SK-N-SH (cell line): ENCODE measurements at regions not wholly inside any gene's neighbourhood (a gene's known extent, or its start where the extent isn't known, plus 50 kb on each side); places are given as distances from the start of the nearest gene placed in this dataset.

Source experiments
- CTCF ChIA-PET: fragments of 300-600, 350-600 bp; formaldehyde crosslinking; extraction: SDS; loops from one replicate; lab custom pipeline; 2021; lab: Yijun Ruan, JAX
- POLR2A ChIA-PET: fragments of 350-600 bp; sonication (Branson Sonifier 250); formaldehyde crosslinking; extraction: SDS; loops from one replicate; lab custom pipeline; 2020; ENCODE audit warnings: antibody characterized with exemption, inconsistent platforms; lab: Yijun Ruan, JAX
- DNase-seq: peaks from one replicate; pipeline ENCODE4 v3.0.0; 2012
- H2AFZ ChIP-seq: fragments of 200-600 bp; sonication (generic); 2 replicates; pipeline ENCODE4 v1.8.1; 2016; ENCODE audit warnings: antibody characterized with exemption, mild to moderate bottlenecking, low read depth
- H3F3A ChIP-seq: fragments of 200-600 bp; sonication (generic); replicated peaks from 2 replicates; pipeline ENCODE3; 2016; ENCODE audit warnings: antibody characterized with exemption, mild to moderate bottlenecking; ENCODE audit not compliant: insufficient read depth
- H3K27ac ChIP-seq, 2 experiments: fragments of 200-500 bp in 1 of 2; fragments of 200-600 bp in 1 of 2; sonication (Bioruptor generic) in 1 of 2; sonication (generic), shearing (Covaris generic) in 1 of 2; 2 replicates each; pipeline versions ENCODE4 v1.5.1 to v1.6.1; 2014 to 2016; ENCODE audit warnings: low read depth in 2 of 2, inconsistent platforms in 1 of 2, low read length in 1 of 2, mild to moderate bottlenecking in 1 of 2, mixed read lengths in 1 of 2
- H3K27me3 ChIP-seq: fragments of 200-600 bp; sonication (generic), shearing (Covaris generic); 2 replicates; pipeline ENCODE4 v1.6.1; 2016; ENCODE audit warnings: mixed run types; ENCODE audit not compliant: insufficient read depth
- H3K36me3 ChIP-seq, 2 experiments: fragments of 200-500 bp in 1 of 2; fragments of 200-600 bp in 1 of 2; sonication (Bioruptor generic) in 1 of 2; sonication (generic) in 1 of 2; replicated peaks in 1 of 2; 2 replicates each; pipeline versions ENCODE3 to v1.5.1; 2014 to 2016; ENCODE audit warnings: low read length in 1 of 2, mild to moderate bottlenecking in 1 of 2; ENCODE audit not compliant: insufficient read depth in 2 of 2, control insufficient read depth in 1 of 2
- H3K4me1 ChIP-seq, 2 experiments: fragments of 200-500 bp in 1 of 2; fragments of 200-600 bp in 1 of 2; sonication (Bioruptor generic) in 1 of 2; sonication (generic), shearing (Covaris generic) in 1 of 2; 2 replicates each; pipeline versions ENCODE4 v1.5.1 to v1.6.1; 2014 to 2016; ENCODE audit warnings: low read depth in 1 of 2, low read length in 1 of 2, mixed run types in 1 of 2; ENCODE audit not compliant: insufficient read depth in 2 of 2, control insufficient read depth in 1 of 2
- H3K4me2 ChIP-seq: fragments of 200-600 bp; sonication (generic), shearing (Covaris generic); 2 replicates; pipeline ENCODE4 v1.6.1; 2017; ENCODE audit warnings: mixed run types
- H3K4me3 ChIP-seq, 2 experiments: fragments of 200-500 bp in 1 of 2; fragments of 200-600 bp in 1 of 2; sonication (Bioruptor generic) in 1 of 2; sonication (generic), shearing (Covaris generic) in 1 of 2; 2 replicates each; pipeline versions ENCODE4 v1.5.1 to v1.8.1; 2014 to 2016; ENCODE audit warnings: low read depth in 2 of 2, inconsistent platforms in 1 of 2, low read length in 1 of 2, mild to moderate bottlenecking in 1 of 2, mixed read lengths in 1 of 2, moderate library complexity in 1 of 2
- H3K79me2 ChIP-seq: fragments of 200-600 bp; sonication (generic); 2 replicates; pipeline ENCODE4 v1.8.1; 2017; ENCODE audit warnings: mild to moderate bottlenecking; ENCODE audit not compliant: insufficient read depth
- H3K9ac ChIP-seq: fragments of 200-600 bp; sonication (generic); 2 replicates; pipeline ENCODE4 v1.6.1; 2017; ENCODE audit warnings: mixed run types
- H3K9me2 ChIP-seq: fragments of 200-600 bp; sonication (generic); 2 replicates; pipeline ENCODE4 v1.6.1; 2017; ENCODE audit warnings: mixed run types
- H3K9me3 ChIP-seq: fragments of 200-600 bp; sonication (generic); 2 replicates; pipeline ENCODE4 v1.6.1; 2017; ENCODE audit warnings: mixed run types, mild to moderate bottlenecking, moderate library complexity
- H4K20me1 ChIP-seq: fragments of 200-600 bp; sonication (generic); 2 replicates; pipeline ENCODE4 v1.6.1; 2017; ENCODE audit warnings: mild to moderate bottlenecking, mixed run types; ENCODE audit not compliant: insufficient read depth
- CHD2 ChIP-seq: fragments of 150-350 bp; IDR thresholded peaks from 2 replicates; pipeline ENCODE4 v1.6.1; 2018; ENCODE audit warnings: low read length; ENCODE audit not compliant: partially characterized antibody
- CTCF ChIP-seq: fragments of 200-600 bp; sonication (generic); IDR thresholded peaks from 2 replicates; pipeline ENCODE4 v1.6.1; 2017; ENCODE audit warnings: antibody characterized with exemption, mild to moderate bottlenecking, moderate library complexity
- EP300 ChIP-seq, 2 experiments: IDR thresholded peaks; 2 replicates each; pipeline versions ENCODE4 v1.4.0 to v1.6.1; 2012; ENCODE audit warnings: borderline replicate concordance in 1 of 2, low read depth in 1 of 2, low read length in 1 of 2
- FOSL2 ChIP-seq: IDR thresholded peaks from 2 replicates; pipeline ENCODE4 v1.4.0; 2012; ENCODE audit warnings: low read depth, mild to moderate bottlenecking, moderate library complexity, borderline replicate concordance
- FOXM1 ChIP-seq: IDR thresholded peaks from 2 replicates; pipeline ENCODE4 v1.4.0; 2012; ENCODE audit warnings: low read depth, mild to moderate bottlenecking
- GATA2 ChIP-seq: sonication (generic); formaldehyde crosslinking; IDR thresholded peaks from 2 replicates; pipeline ENCODE4 v1.5.0; 2020; ENCODE audit warnings: mild to moderate bottlenecking, missing genetic modification reagents
- IRF3 ChIP-seq: fragments of 150-350 bp; IDR thresholded peaks from 2 replicates; pipeline ENCODE4 v1.6.1; 2016; ENCODE audit warnings: mild to moderate bottlenecking, low read depth, low read length
- MEF2A ChIP-seq: IDR thresholded peaks from 2 replicates; pipeline ENCODE4 v1.4.0; 2012; ENCODE audit warnings: low read depth, borderline replicate concordance
- NFIC ChIP-seq: IDR thresholded peaks from 2 replicates; pipeline ENCODE4 v1.4.0; 2012; ENCODE audit warnings: borderline replicate concordance
- PBX3 ChIP-seq: IDR thresholded peaks from 2 replicates; pipeline ENCODE4; 2012
- POLR2AphosphoS5 ChIP-seq: IDR thresholded peaks from 2 replicates; pipeline ENCODE4 v1.6.1; 2012; ENCODE audit warnings: low read depth, low read length
- RFX5 ChIP-seq: IDR thresholded peaks from 2 replicates; pipeline ENCODE4 v1.6.1; 2012; ENCODE audit warnings: mild to moderate bottlenecking, improper control_type of control experiment, low read length
- TAF1 ChIP-seq: IDR thresholded peaks from 2 replicates; pipeline ENCODE4 v1.6.1; 2012; ENCODE audit warnings: low read depth, mild to moderate bottlenecking, low read length, moderate library complexity, borderline replicate concordance
- TCF12 ChIP-seq: IDR thresholded peaks from 2 replicates; pipeline ENCODE4 v1.4.0; 2012
- TEAD4 ChIP-seq: IDR thresholded peaks from 2 replicates; pipeline ENCODE4 v1.4.0; 2012; ENCODE audit warnings: mild to moderate bottlenecking, borderline replicate concordance; ENCODE audit not compliant: insufficient read depth
- USF1 ChIP-seq: IDR thresholded peaks from 2 replicates; pipeline ENCODE4 v1.4.0; 2012; ENCODE audit warnings: low read depth, borderline replicate concordance
- ZBTB33 ChIP-seq: IDR thresholded peaks from 2 replicates; pipeline ENCODE4 v1.4.0; 2012; ENCODE audit warnings: low read depth, borderline replicate concordance
- WGBS: methylation state at CpG from one replicate; pipeline ENCODE4 v1.1.6; 2017; ENCODE audit warnings: low lambda C conversion rate; 5-methylcytosine and 5-hydroxymethylcytosine counted together

GRCh38 chr5:5884593-5884992 lies 462.1 kb downstream of the ICE1 start:
- POLR2A ChIA-PET, result no interaction called here

More at GRCh38 chr5:5884593-5884992, 462.1 kb downstream of the ICE1 start:
- no peaks in the 10 kb centered on the region for H3K9me2 ChIP-seq
- H3K4me3 ChIP-seq, result no peak overlapping the region
- H3K9me3 ChIP-seq, result no peaks in the 10 kb centered on the region
- CTCF ChIA-PET, result no interaction called here
- H4K20me1 ChIP-seq, result no peaks in the 10 kb centered on the region
- no peak for TF ChIP-seq CHD2
- TF ChIP-seq TEAD4, result no peak
- no peak for TF ChIP-seq NFIC
- no peak for TF ChIP-seq TCF12
- no peak for TF ChIP-seq RFX5
- no peak for TF ChIP-seq FOSL2
- no peak for TF ChIP-seq TAF1
- no peak for TF ChIP-seq CTCF
- no peak for TF ChIP-seq GATA2 (CRISPR knock-in tag)
- no peak for TF ChIP-seq IRF3
- TF ChIP-seq PBX3, result no peak
- TF ChIP-seq ZBTB33, result no peak
- no peak for TF ChIP-seq USF1
- no peak for TF ChIP-seq FOXM1
- no peak for TF ChIP-seq EP300 (IDR thresholded peaks at IDR 0.05; ENCODE audit: borderline replicate concordance in 1 of 2, low read depth in 1 of 2, low read length in 1 of 2)
- no peak for TF ChIP-seq POLR2AphosphoS5
- TF ChIP-seq MEF2A, result no peak
- no peak for DNase-seq
- no peaks in the 10 kb centered on the region for H3F3A ChIP-seq
- no CpG with 5 or more reads among the region's 5 CpGs for WGBS
- H3K4me1 ChIP-seq, result peaks cover 0 to 3% of the 10 kb centered on the region in 2 experiments; a peak in 1 of 4 replicates
- no peaks in the 10 kb centered on the region for H3K36me3 ChIP-seq
- no peaks in the 10 kb centered on the region for H3K27me3 ChIP-seq
- no peak overlapping the region for H3K4me2 ChIP-seq
- H3K9ac ChIP-seq, result no peak overlapping the region
- H3K27ac ChIP-seq, result no peak overlapping the region
- H3K79me2 ChIP-seq, result no peaks in the 10 kb centered on the region
- H2AFZ ChIP-seq, result no peak overlapping the region
